CD14-positive monocyte (primary cell): ENCODE measurements at regions not wholly inside any gene's neighbourhood (a gene's known extent, or its start where the extent isn't known, plus 50 kb on each side); places are given as distances from the start of the nearest gene placed in this dataset.

Experiments
- DNase-seq, 3 donors: peaks; one replicate each; pipeline ENCODE4 v3.0.0-alpha.2; 2011 to 2022
- H2AFZ ChIP-seq: 2 replicates; pipeline ENCODE4 v1.6.0; 2012; ENCODE audit warnings: mild to moderate bottlenecking, low read depth, low read length, inconsistent platforms; ENCODE audit not compliant: insufficient read depth, poor library complexity, severe bottlenecking
- H3K27ac ChIP-seq, 2 donors: 1 replicate in 1 of 2; 2 replicates in 1 of 2; pipeline ENCODE4 v1.5.1; 2012 to 2013; ENCODE audit warnings: low read length in 2 of 2, control low read depth in 1 of 2, inconsistent platforms in 1 of 2, low read depth in 1 of 2, mild to moderate bottlenecking in 1 of 2
- H3K27me3 ChIP-seq, 2 donors: one replicate each; pipeline versions ENCODE4 v1.6.0 to v1.6.1; 2011 to 2013; ENCODE audit warnings: low read length in 2 of 2; ENCODE audit not compliant: control insufficient read depth in 2 of 2, insufficient read depth in 2 of 2
- H3K36me3 ChIP-seq, 2 donors: replicated peaks in 1 of 2; 1 replicate in 1 of 2; 2 replicates in 1 of 2; pipeline versions ENCODE4 v1.5.1 to v1.6.1; 2012 to 2013; ENCODE audit warnings: low read length in 2 of 2, control low read depth in 1 of 2, inconsistent platforms in 1 of 2, mild to moderate bottlenecking in 1 of 2; ENCODE audit not compliant: insufficient read depth in 2 of 2, control insufficient read depth in 1 of 2
- H3K4me1 ChIP-seq, 2 donors: 1 replicate in 1 of 2; 2 replicates in 1 of 2; pipeline versions ENCODE4 v1.5.1 to v1.6.1; 2012 to 2013; ENCODE audit warnings: low read length in 2 of 2, control low read depth in 1 of 2, inconsistent platforms in 1 of 2, mild to moderate bottlenecking in 1 of 2, moderate library complexity in 1 of 2; ENCODE audit not compliant: insufficient read depth in 2 of 2, control insufficient read depth in 1 of 2
- H3K4me2 ChIP-seq: replicated peaks from 2 replicates; pipeline ENCODE3; 2012; ENCODE audit warnings: low read length, moderate library complexity, mild to moderate bottlenecking; ENCODE audit not compliant: poor library complexity, severe bottlenecking; ENCODE audit errors: extremely low read depth
- H3K4me3 ChIP-seq, 3 experiments: fragments of 200-600 bp in 1 of 3; sonication (generic) in 1 of 3; replicated peaks in 1 of 3; 1 replicate in 2 of 3; 2 replicates in 1 of 3; pipeline ENCODE4 v1.5.1; 2011 to 2013; ENCODE audit warnings: low read length in 3 of 3, mild to moderate bottlenecking in 3 of 3, control low read depth in 2 of 3, low read depth in 2 of 3, inconsistent platforms in 1 of 3, moderate library complexity in 1 of 3
- H3K79me2 ChIP-seq: 2 replicates; pipeline ENCODE4 v1.6.0; 2012; ENCODE audit warnings: mild to moderate bottlenecking, control low read depth, inconsistent platforms, low read length, moderate library complexity; ENCODE audit not compliant: insufficient read depth
- H3K9ac ChIP-seq: 2 replicates; pipeline ENCODE4 v1.6.0; 2017; ENCODE audit warnings: low read length, mild to moderate bottlenecking; ENCODE audit not compliant: insufficient read depth, poor library complexity, severe bottlenecking
- H3K9me3 ChIP-seq, 2 donors: replicated peaks in 1 of 2; 1 replicate in 1 of 2; 2 replicates in 1 of 2; pipeline versions ENCODE4 v1.5.1 to v1.6.1; 2012 to 2013; ENCODE audit warnings: low read length in 2 of 2, control low read depth in 1 of 2; ENCODE audit not compliant: control insufficient read depth in 1 of 2, insufficient read depth in 1 of 2
- H4K20me1 ChIP-seq: 2 replicates; pipeline ENCODE4 v1.6.0; 2012; ENCODE audit warnings: mild to moderate bottlenecking, low read length, control low read depth, moderate library complexity; ENCODE audit not compliant: insufficient read depth
- H3K27ac Mint-ChIP-seq, 7 donors: one replicate each; pipeline ENCODE4 v1.8.0; 2020; ENCODE audit warnings: mild to moderate bottlenecking in 7 of 7, mixed read lengths in 7 of 7, moderate library complexity in 6 of 7, inconsistent platforms in 2 of 7
- H3K27me3 Mint-ChIP-seq, 3 donors: one replicate each; pipeline ENCODE4 v1.8.0; 2021 to 2022; ENCODE audit warnings: low read depth in 3 of 3, mild to moderate bottlenecking in 3 of 3, mixed read lengths in 3 of 3, moderate library complexity in 3 of 3, inconsistent platforms in 1 of 3
- H3K36me3 Mint-ChIP-seq, 2 donors: one replicate each; pipeline ENCODE4 v1.8.0; 2020; ENCODE audit warnings: mixed read lengths in 2 of 2, inconsistent platforms in 1 of 2, mild to moderate bottlenecking in 1 of 2
- H3K4me1 Mint-ChIP-seq: one replicate; pipeline ENCODE4 v1.8.0; 2020; ENCODE audit warnings: mild to moderate bottlenecking, mixed read lengths
- H3K4me3 Mint-ChIP-seq, 2 donors: one replicate each; pipeline ENCODE4 v1.8.0; 2020; ENCODE audit warnings: mild to moderate bottlenecking in 2 of 2, mixed read lengths in 2 of 2, moderate library complexity in 1 of 2
- H3K9me3 Mint-ChIP-seq, 7 donors: one replicate each; pipeline ENCODE4 v1.8.0; 2020 to 2022; ENCODE audit warnings: mixed read lengths in 7 of 7, mild to moderate bottlenecking in 6 of 7, moderate library complexity in 6 of 7, inconsistent platforms in 2 of 7
- CTCF ChIP-seq: fragments of 200-600 bp; IDR thresholded peaks from one replicate; pipeline ENCODE4 v1.8.0; 2022; ENCODE audit warnings: antibody characterized with exemption, mild to moderate bottlenecking
- WGBS: methylation state at CpG from one replicate; pipeline ENCODE4 v1.1.5; 2013; ENCODE audit warnings: missing lambda C conversion rate; ENCODE audit not compliant: insufficient coverage; 5-methylcytosine and 5-hydroxymethylcytosine counted together
- intact Hi-C, 2 donors: fragments of 100-400 bp; cut with micrococcal nuclease; formaldehyde crosslinking; loops; one replicate each; pipeline versions ENCODE4 v1.15.0 to v1.15.1; 2023

GRCh38 chr4:122065149-122065548, 87.0 kb upstream of the BLTP1 start:
- Mint-ChIP-seq H3K27me3 (peaks cover 2 to 3% (median 2%) of the 10 kb centered on the region in 3 donors), H3K4me3 (no peak overlapping the region), H3K4me1 (no peaks in the 10 kb centered on the region), H3K27ac (no peak overlapping the region), H3K9me3 (no peaks in the 10 kb centered on the region), H3K36me3 (no peaks in the 10 kb centered on the region)
- H3K79me2 ChIP-seq: no peaks in the 10 kb centered on the region
- H3K27me3 ChIP-seq: no peaks in the 10 kb centered on the region
- no peak overlapping the region for H3K27ac ChIP-seq
- no peaks in the 10 kb centered on the region for H4K20me1 ChIP-seq
- H2AFZ ChIP-seq: no peak overlapping the region
- DNase-seq: no peak
- WGBS: 92% methylated on average over 2 of the region's 4 CpGs
- H3K9me3 ChIP-seq: no peaks in the 10 kb centered on the region
- intact Hi-C loops: no loop called here
- H3K9ac ChIP-seq: no peak overlapping the region
- no peaks in the 10 kb centered on the region for H3K4me1 ChIP-seq
- no peak overlapping the region for H3K4me2 ChIP-seq
- TF ChIP-seq CTCF: no peak
- H3K4me3 ChIP-seq: no peak overlapping the region
- no peaks in the 10 kb centered on the region for H3K36me3 ChIP-seq

GRCh38 chr4:122053186-122053585, 98.9 kb upstream of the BLTP1 start:
- no peak for DNase-seq

More at GRCh38 chr4:122053186-122053585, 98.9 kb upstream of the BLTP1 start:
- Histone ChIP-seq H2AFZ (no peak overlapping the region), H3K27ac (no peak overlapping the region), H3K36me3 (no peaks in the 10 kb centered on the region), H3K9me3 (no peaks in the 10 kb centered on the region), H3K4me3 (no peak overlapping the region), H3K4me1 (no peaks in the 10 kb centered on the region), H3K27me3 (no peaks in the 10 kb centered on the region), H4K20me1 (no peaks in the 10 kb centered on the region), H3K4me2 (no peak overlapping the region), H3K79me2 (no peaks in the 10 kb centered on the region), H3K9ac (no peak overlapping the region)
- H3K27ac Mint-ChIP-seq: no peak overlapping the region
- H3K36me3 Mint-ChIP-seq: no peaks in the 10 kb centered on the region
- 85% methylated on average over 2 of the region's 4 CpGs for WGBS
- intact Hi-C loops: no loop called here
- H3K4me1 Mint-ChIP-seq: no peaks in the 10 kb centered on the region
- no peak for TF ChIP-seq CTCF
- H3K27me3 Mint-ChIP-seq: peaks cover 0 to 2% (median 0%) of the 10 kb centered on the region in 3 donors
- peaks cover 0 to 10% (median 2%) of the 10 kb centered on the region in 7 donors for H3K9me3 Mint-ChIP-seq
- no peak overlapping the region for H3K4me3 Mint-ChIP-seq
